Neural progenitor cell (in vitro differentiated cells): ENCODE measurements at regions not wholly inside any gene's neighbourhood (a gene's known extent, or its start where the extent isn't known, plus 50 kb on each side); places are given as distances from the start of the nearest gene placed in this dataset.

Experiments
- DNase-seq: peaks from one replicate; pipeline ENCODE4 v3.0.0-alpha.2; 2016; ENCODE audit warnings: low spot score
- H2AFZ ChIP-seq: fragments of 200-600 bp; sonication (generic); replicated peaks from 2 replicates; pipeline ENCODE4 v1.6.1; 2016; ENCODE audit warnings: antibody characterized with exemption
- H3F3A ChIP-seq: fragments of 200-600 bp; sonication (generic); 2 replicates; pipeline ENCODE4 v1.6.1; 2016; ENCODE audit warnings: antibody characterized with exemption, low read depth
- H3K27ac ChIP-seq: fragments of 200-600 bp; sonication (generic); 2 replicates; pipeline ENCODE4 v1.5.1; 2016; ENCODE audit warnings: mild to moderate bottlenecking
- H3K27me3 ChIP-seq: fragments of 200-600 bp; sonication (generic); 2 replicates; pipeline ENCODE4 v1.6.1; 2016; ENCODE audit warnings: mild to moderate bottlenecking, moderate library complexity
- H3K36me3 ChIP-seq: fragments of 200-600 bp; sonication (generic); 2 replicates; pipeline ENCODE4 v1.5.1; 2016
- H3K4me1 ChIP-seq: fragments of 200-600 bp; sonication (generic); 2 replicates; pipeline ENCODE4 v1.6.1; 2016; ENCODE audit warnings: mixed run types
- H3K4me2 ChIP-seq: fragments of 200-600 bp; sonication (generic); 2 replicates; pipeline ENCODE4 v1.6.1; 2016
- H3K4me3 ChIP-seq: fragments of 200-600 bp; sonication (generic); 2 replicates; pipeline ENCODE4 v1.5.1; 2016
- H3K79me2 ChIP-seq: fragments of 200-600 bp; sonication (generic); 2 replicates; pipeline ENCODE4 v1.6.1; 2016; ENCODE audit warnings: low read depth
- H3K9ac ChIP-seq: fragments of 200-600 bp; sonication (generic); 2 replicates; pipeline ENCODE4 v1.6.1; 2016
- H3K9me3 ChIP-seq: fragments of 200-600 bp; sonication (generic); 2 replicates; pipeline ENCODE4 v1.5.1; 2016; ENCODE audit warnings: low read depth
- H4K20me1 ChIP-seq: fragments of 200-600 bp; sonication (generic); 2 replicates; pipeline ENCODE4 v1.6.1; 2016; ENCODE audit warnings: low read depth
- H3K27ac Mint-ChIP-seq: 3 replicates; pipeline ENCODE4 v1.8.0; 2021; ENCODE audit warnings: mixed read lengths
- H3K27me3 Mint-ChIP-seq: 2 replicates; pipeline ENCODE4 v1.8.0; 2022; ENCODE audit warnings: low read depth, mild to moderate bottlenecking, inconsistent platforms, moderate library complexity, mixed read lengths; ENCODE audit not compliant: insufficient read depth
- H3K36me3 Mint-ChIP-seq: 3 replicates; pipeline ENCODE4 v1.8.0; 2021; ENCODE audit warnings: mixed read lengths
- H3K4me1 Mint-ChIP-seq: 3 replicates; pipeline ENCODE4 v1.8.0; 2021; ENCODE audit warnings: mixed read lengths
- H3K4me3 Mint-ChIP-seq: 3 replicates; pipeline ENCODE4 v1.8.0; 2021; ENCODE audit warnings: mild to moderate bottlenecking, moderate library complexity, mixed read lengths
- H3K9me3 Mint-ChIP-seq: 3 replicates; pipeline ENCODE4 v1.8.0; 2020; ENCODE audit warnings: mixed read lengths
- EZH2 ChIP-seq: fragments of 200-600 bp; sonication (generic); IDR thresholded peaks from 2 replicates; pipeline ENCODE4 v1.6.1; 2017; ENCODE audit warnings: antibody characterized with exemption, mild to moderate bottlenecking, moderate library complexity
- EZH2phosphoT487 ChIP-seq: fragments of 200-600 bp; sonication (generic); IDR thresholded peaks from 2 replicates; pipeline ENCODE4 v1.6.1; 2017; ENCODE audit warnings: antibody characterized with exemption
- TF ChIP-seq, protein P1 (sequence below): fragments of 200-600 bp; sonication (generic); IDR thresholded peaks from 2 replicates; pipeline ENCODE4 v1.5.1; 2017; ENCODE audit warnings: antibody characterized with exemption, mild to moderate bottlenecking

DNA sequence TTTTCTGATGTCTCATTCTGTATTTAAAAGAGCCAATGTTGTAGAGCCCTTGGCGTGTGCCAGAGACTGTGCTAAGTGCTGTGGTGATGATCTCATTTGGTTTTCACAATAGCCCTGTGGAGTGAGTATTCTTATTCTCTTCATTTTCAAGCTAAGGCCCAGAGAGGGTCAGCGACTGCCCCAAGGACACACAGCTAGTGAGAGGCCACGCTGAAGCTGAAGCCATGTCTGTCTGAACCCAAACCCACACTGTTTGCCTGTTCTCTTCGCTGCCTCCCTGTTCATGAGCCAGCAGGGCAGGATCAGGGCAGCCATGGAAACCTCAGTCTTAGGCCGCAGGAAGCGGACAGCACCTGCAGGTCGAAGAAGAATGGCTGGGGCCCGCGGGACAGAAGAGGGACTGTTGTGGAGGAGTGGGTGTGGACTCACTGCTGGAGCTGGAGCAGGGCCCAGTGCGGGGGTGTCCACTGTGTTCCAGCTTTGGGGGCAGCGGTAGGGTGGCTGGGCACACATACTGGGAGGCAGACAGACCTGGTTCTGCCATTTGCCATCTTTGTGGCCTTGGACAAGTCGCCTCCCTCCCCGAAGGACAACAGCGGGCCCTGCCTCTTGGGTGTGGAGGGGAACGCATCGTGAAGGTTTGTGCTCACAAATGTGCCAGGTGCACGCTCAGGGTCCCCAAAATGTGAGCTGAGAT is 257.9 kb upstream of the MVB12B start:
- Mint-ChIP-seq H3K36me3 (no peaks in the 10 kb centered on the region), H3K4me1 (peaks cover 3% of the 10 kb centered on the region), H3K4me3 (no peak overlapping the region), H3K9me3 (no peaks in the 10 kb centered on the region), H3K27ac (no peak overlapping the region), H3K27me3 (peaks cover 9% of the 10 kb centered on the region)
- H3K4me2 ChIP-seq = no peak overlapping the region
- no peaks in the 10 kb centered on the region for H3K79me2 ChIP-seq
- H4K20me1 ChIP-seq = no peaks in the 10 kb centered on the region
- H3K9ac ChIP-seq = no peak overlapping the region
- no peaks in the 10 kb centered on the region for H3K36me3 ChIP-seq
- H3K9me3 ChIP-seq = no peaks in the 10 kb centered on the region
- H3K27me3 ChIP-seq = no peaks in the 10 kb centered on the region
- no peak for TF ChIP-seq EZH2
- no peak for TF ChIP-seq EZH2phosphoT487
- TF ChIP-seq, protein P1, sequence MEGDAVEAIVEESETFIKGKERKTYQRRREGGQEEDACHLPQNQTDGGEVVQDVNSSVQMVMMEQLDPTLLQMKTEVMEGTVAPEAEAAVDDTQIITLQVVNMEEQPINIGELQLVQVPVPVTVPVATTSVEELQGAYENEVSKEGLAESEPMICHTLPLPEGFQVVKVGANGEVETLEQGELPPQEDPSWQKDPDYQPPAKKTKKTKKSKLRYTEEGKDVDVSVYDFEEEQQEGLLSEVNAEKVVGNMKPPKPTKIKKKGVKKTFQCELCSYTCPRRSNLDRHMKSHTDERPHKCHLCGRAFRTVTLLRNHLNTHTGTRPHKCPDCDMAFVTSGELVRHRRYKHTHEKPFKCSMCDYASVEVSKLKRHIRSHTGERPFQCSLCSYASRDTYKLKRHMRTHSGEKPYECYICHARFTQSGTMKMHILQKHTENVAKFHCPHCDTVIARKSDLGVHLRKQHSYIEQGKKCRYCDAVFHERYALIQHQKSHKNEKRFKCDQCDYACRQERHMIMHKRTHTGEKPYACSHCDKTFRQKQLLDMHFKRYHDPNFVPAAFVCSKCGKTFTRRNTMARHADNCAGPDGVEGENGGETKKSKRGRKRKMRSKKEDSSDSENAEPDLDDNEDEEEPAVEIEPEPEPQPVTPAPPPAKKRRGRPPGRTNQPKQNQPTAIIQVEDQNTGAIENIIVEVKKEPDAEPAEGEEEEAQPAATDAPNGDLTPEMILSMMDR = no peak
- DNase-seq = no peak
- no peak overlapping the region for H3K4me3 ChIP-seq
- H3F3A ChIP-seq = no peaks in the 10 kb centered on the region
- peaks cover 5% of the 10 kb centered on the region for H3K4me1 ChIP-seq
- no peak overlapping the region for H3K27ac ChIP-seq
- H2AFZ ChIP-seq = no peak overlapping the region

DNA sequence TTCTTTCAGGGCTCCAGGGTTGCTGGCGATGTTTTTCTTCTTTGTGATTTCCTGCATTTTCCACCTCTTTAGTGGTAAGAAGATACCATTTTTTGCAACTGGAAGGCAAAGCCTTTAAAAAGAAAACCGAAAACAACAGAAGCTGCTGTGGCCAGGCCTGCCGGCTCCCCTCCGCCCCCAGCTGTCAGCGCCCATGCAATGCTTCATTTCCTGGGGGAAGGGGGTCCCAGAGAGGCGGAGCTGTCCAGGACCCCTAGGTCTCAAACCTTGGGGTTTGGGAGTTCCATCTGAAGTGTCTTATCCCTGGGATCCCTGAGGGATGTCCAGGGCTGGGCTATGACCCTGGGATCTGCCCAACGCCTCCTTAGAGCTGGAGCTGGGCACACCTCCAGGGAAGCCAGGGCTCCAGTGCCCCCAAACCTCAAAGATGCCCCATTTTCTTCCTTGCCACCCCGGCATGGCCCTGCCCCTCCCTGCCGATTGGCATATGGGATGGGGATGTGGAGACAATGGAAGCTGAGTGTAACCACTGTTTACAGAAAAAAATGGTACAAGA is 257.2 kb upstream of the MVB12B start:
- H3K27me3 Mint-ChIP-seq = peaks cover 10% of the 10 kb centered on the region
- H3K27ac ChIP-seq = no peak overlapping the region

DNA sequence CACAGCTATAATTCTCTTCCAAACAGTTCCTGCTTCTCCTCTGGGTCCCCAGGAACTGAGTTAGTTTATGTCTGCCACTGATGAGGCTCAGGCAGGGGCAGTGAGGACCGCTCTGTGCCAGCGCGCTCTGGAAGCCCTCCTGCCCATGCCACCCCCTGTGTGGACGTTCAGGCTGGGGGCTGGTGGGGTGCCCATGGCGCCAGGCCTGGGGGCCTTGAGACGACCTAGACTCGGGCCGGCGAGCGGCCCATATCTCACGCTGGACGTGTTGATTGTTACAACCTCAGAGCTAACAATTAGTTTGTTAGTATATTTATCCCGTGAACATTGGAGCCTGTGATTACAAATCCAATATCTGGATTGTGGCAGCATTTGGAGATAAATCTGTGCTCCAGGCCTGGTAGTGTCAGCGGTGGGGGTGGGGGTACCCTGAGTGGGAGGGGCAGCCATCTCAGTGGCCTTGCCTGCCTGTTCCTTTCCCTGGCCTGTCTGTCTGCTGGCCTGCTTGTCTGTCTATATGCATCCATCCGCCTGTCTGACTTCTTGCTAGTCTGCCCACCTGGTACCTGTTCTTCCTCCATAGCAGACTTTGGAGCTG is 256.5 kb upstream of the MVB12B start:
- no peaks in the 10 kb centered on the region for H3K9me3 ChIP-seq
- DNase-seq = no peak
- H3F3A ChIP-seq = no peaks in the 10 kb centered on the region
- no peak for TF ChIP-seq EZH2phosphoT487
- no peak for TF ChIP-seq EZH2
- TF ChIP-seq, protein P1 = no peak
- Mint-ChIP-seq H3K27ac (no peak overlapping the region), H3K9me3 (no peaks in the 10 kb centered on the region), H3K4me1 (peaks cover 3% of the 10 kb centered on the region), H3K27me3 (peaks cover 10% of the 10 kb centered on the region), H3K36me3 (no peaks in the 10 kb centered on the region), H3K4me3 (no peak overlapping the region)
- no peak overlapping the region for H3K4me3 ChIP-seq
- H2AFZ ChIP-seq = no peak overlapping the region
- no peak overlapping the region for H3K4me2 ChIP-seq
- H3K27me3 ChIP-seq = no peaks in the 10 kb centered on the region
- no peak overlapping the region for H3K9ac ChIP-seq
- H3K36me3 ChIP-seq = no peaks in the 10 kb centered on the region
- H3K79me2 ChIP-seq = no peaks in the 10 kb centered on the region
- H4K20me1 ChIP-seq = no peaks in the 10 kb centered on the region
- no peak overlapping the region for H3K27ac ChIP-seq
- peaks cover 5% of the 10 kb centered on the region for H3K4me1 ChIP-seq

More for the DNA sequence above, 257.2 kb upstream of the MVB12B start:
- peak; percentile 21 for DNase-seq
- Mint-ChIP-seq H3K4me1 (peaks cover 3% of the 10 kb centered on the region), H3K4me3 (no peak overlapping the region), H3K9me3 (no peaks in the 10 kb centered on the region), H3K27ac (no peak overlapping the region), H3K36me3 (no peaks in the 10 kb centered on the region)
- Histone ChIP-seq H3K4me2 (no peak overlapping the region), H3F3A (no peaks in the 10 kb centered on the region), H3K4me3 (no peak overlapping the region), H3K9ac (no peak overlapping the region), H3K4me1 (peaks cover 5% of the 10 kb centered on the region), H3K36me3 (no peaks in the 10 kb centered on the region), H2AFZ (no peak overlapping the region), H3K27me3 (no peaks in the 10 kb centered on the region), H3K9me3 (no peaks in the 10 kb centered on the region), H4K20me1 (no peaks in the 10 kb centered on the region), H3K79me2 (no peaks in the 10 kb centered on the region)
- TF ChIP-seq, protein P1 = no peak
- no peak for TF ChIP-seq EZH2phosphoT487
- TF ChIP-seq EZH2 = no peak
